Epithelial cell of esophagus (primary cell): ENCODE measurements at regions not wholly inside any gene's neighbourhood (a gene's known extent, or its start where the extent isn't known, plus 50 kb on each side); places are given as distances from the start of the nearest gene placed in this dataset.

Experiments used
- DNase-seq: peaks from one replicate; pipeline ENCODE4 v3.0.0; 2010; ENCODE audit warnings: low read depth
- H3K4me3 ChIP-seq: 2 replicates; pipeline ENCODE4 v1.5.1; 2011; ENCODE audit warnings: mild to moderate bottlenecking, low read length, control low read depth
- TF ChIP-seq, protein P1 (sequence below): IDR thresholded peaks from 2 replicates; pipeline ENCODE4 v1.5.1; 2011; ENCODE audit warnings: low read depth, mild to moderate bottlenecking, low read length, control low read depth, inconsistent platforms; ENCODE audit not compliant: insufficient read depth; ENCODE audit errors: missing control alignments

DNA sequence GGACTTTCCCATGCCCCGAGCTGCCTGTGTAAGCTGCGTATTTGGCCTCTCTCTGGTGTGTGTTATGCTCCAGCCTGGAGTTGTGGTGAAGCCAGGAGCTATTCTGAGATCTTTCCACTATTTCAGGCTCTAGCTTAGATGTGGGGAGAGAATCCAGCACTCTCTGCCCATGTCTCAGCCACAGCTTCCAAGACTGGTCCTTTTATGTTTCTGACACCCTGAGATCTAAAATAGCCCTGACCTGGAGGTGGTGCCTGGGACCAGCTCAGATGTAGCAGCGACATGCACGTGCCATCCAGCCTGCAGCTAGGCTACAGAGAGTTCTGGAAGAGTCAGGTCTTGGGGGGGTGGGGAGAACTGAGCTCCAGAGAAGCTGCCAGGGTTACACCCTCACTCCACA, 76.5 kb downstream of the TENT5C start:
- H3K4me3 ChIP-seq: no peak overlapping the region
- no peak for DNase-seq
- TF ChIP-seq, protein P1, sequence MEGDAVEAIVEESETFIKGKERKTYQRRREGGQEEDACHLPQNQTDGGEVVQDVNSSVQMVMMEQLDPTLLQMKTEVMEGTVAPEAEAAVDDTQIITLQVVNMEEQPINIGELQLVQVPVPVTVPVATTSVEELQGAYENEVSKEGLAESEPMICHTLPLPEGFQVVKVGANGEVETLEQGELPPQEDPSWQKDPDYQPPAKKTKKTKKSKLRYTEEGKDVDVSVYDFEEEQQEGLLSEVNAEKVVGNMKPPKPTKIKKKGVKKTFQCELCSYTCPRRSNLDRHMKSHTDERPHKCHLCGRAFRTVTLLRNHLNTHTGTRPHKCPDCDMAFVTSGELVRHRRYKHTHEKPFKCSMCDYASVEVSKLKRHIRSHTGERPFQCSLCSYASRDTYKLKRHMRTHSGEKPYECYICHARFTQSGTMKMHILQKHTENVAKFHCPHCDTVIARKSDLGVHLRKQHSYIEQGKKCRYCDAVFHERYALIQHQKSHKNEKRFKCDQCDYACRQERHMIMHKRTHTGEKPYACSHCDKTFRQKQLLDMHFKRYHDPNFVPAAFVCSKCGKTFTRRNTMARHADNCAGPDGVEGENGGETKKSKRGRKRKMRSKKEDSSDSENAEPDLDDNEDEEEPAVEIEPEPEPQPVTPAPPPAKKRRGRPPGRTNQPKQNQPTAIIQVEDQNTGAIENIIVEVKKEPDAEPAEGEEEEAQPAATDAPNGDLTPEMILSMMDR: no peak

- no peak for DNase-seq
- TF ChIP-seq, protein P1: no peak
- no peak overlapping the region for H3K4me3 ChIP-seq
Measured at GRCh38 chr1:117683571-117684285, 77.9 kb downstream of the TENT5C start.

- no peak for DNase-seq
- no peak overlapping the region for H3K4me3 ChIP-seq
- TF ChIP-seq, protein P1: no peak
Measured at GRCh38 chr1:117685936-117686806, 80.3 kb downstream of the TENT5C start.

GRCh38 chr1:117686907-117687306, 81.1 kb downstream of the TENT5C start:
- TF ChIP-seq, protein P1: no peak
- no peak for DNase-seq
- H3K4me3 ChIP-seq: no peak overlapping the region

- TF ChIP-seq, protein P1: no peak
- no peak overlapping the region for H3K4me3 ChIP-seq
- DNase-seq: no peak
Measured at GRCh38 chr1:117689997-117690625, 84.3 kb downstream of the TENT5C start.

DNA sequence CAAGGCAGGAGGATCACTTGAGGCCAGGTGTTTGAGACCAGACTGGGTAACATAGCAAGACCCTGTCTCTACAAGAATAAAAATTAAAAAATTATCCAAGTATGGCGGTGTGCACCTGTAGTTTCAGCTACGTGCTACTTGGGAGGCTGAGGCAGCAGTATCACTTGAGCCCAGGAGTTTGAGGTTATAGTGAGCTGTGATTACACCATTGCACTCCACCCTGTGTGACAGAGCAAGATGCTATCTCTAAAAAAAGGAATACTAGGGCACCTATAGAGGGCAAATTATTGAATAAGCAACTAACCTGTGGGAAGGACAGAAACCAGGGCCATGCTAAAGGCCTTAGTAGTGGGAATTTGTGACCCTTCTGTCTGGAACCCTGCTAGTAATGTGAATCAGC, 86.1 kb downstream of the TENT5C start:
- TF ChIP-seq, protein P1: no peak
- no peak for DNase-seq
- no peak overlapping the region for H3K4me3 ChIP-seq
